ENCODE measurements at regions not wholly inside any gene's neighbourhood (a gene's known extent, or its start where the extent isn't known, plus 50 kb on each side); places are given as distances from the start of the nearest gene placed in this dataset.

DNA sequence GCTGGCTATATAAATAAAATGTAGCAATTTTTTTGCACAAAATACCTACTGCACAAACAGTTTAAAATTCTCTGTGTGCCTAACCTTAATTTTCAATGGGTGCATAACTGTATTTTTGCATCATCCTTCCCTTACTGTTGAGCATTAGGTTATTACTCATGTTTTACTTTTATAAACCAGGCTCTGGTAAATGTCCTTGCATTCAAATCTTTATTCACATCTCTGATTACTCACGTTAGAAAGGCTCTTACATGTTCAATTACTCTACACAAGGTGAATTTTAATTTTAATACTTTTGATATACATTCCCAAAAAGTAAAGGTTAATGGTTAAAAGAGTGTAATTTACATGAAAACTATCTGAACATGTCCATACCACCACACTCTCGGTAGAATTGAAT is 246.1 kb downstream of the PRELID2 start:
- Histone ChIP-seq H3K27me3 (no peaks in the 10 kb centered on the region), H3K27ac (no peak overlapping the region), H3K4me1 (no peaks in the 10 kb centered on the region), H3K4me3 (no peak overlapping the region), H3K9me3 (no peaks in the 10 kb centered on the region), H3K36me3 (no peaks in the 10 kb centered on the region)
- TF ChIP-seq POLR2A (IDR thresholded peaks at IDR 0.05) (no peak), POLR2AphosphoS5 (IDR thresholded peaks at IDR 0.05; ENCODE audit: insufficient read depth in 1 of 2, low read depth in 1 of 2) (no peak)
- TF ChIP-seq, protein P1, sequence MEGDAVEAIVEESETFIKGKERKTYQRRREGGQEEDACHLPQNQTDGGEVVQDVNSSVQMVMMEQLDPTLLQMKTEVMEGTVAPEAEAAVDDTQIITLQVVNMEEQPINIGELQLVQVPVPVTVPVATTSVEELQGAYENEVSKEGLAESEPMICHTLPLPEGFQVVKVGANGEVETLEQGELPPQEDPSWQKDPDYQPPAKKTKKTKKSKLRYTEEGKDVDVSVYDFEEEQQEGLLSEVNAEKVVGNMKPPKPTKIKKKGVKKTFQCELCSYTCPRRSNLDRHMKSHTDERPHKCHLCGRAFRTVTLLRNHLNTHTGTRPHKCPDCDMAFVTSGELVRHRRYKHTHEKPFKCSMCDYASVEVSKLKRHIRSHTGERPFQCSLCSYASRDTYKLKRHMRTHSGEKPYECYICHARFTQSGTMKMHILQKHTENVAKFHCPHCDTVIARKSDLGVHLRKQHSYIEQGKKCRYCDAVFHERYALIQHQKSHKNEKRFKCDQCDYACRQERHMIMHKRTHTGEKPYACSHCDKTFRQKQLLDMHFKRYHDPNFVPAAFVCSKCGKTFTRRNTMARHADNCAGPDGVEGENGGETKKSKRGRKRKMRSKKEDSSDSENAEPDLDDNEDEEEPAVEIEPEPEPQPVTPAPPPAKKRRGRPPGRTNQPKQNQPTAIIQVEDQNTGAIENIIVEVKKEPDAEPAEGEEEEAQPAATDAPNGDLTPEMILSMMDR (IDR thresholded peaks at IDR 0.05) = no peak
- intact Hi-C loops (cut with DNase I) = no loop called here
- no peak for DNase-seq (ENCODE audit: extremely low spot score in 2 of 2)

DNA sequence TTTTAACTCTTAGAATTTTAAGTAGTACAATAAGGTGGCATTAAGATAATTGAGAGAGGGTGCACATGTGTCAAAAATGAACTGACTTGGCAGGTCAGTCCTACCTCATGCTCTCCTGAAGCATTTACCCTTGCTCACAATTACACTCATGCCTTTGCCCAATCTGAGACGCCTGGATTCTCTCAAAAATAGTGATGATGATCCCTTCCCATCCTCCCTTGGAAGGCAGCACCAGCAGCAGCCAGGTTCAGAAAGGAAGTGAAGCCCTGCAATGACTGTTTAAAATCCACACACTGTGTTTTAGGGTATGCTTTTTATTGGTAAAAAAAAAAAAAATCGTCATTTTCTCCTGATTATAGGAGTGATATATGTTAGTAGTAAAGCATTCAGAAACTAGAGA is 246.6 kb downstream of the PRELID2 start:
- H3K9me3 ChIP-seq = no peaks in the 10 kb centered on the region
- DNase-seq (ENCODE audit: extremely low spot score in 2 of 2) = no peak
- TF ChIP-seq POLR2A (IDR thresholded peaks at IDR 0.05) = no peak
- no peak for TF ChIP-seq POLR2AphosphoS5 (IDR thresholded peaks at IDR 0.05; ENCODE audit: insufficient read depth in 1 of 2, low read depth in 1 of 2)
- TF ChIP-seq, protein P1 (IDR thresholded peaks at IDR 0.05) = no peak
- no peaks in the 10 kb centered on the region for H3K4me1 ChIP-seq
- H3K36me3 ChIP-seq = no peaks in the 10 kb centered on the region
- H3K27ac ChIP-seq = no peak overlapping the region
- intact Hi-C loops (cut with DNase I) = no loop called here
- H3K27me3 ChIP-seq = no peaks in the 10 kb centered on the region
- H3K4me3 ChIP-seq = no peak overlapping the region

DNA sequence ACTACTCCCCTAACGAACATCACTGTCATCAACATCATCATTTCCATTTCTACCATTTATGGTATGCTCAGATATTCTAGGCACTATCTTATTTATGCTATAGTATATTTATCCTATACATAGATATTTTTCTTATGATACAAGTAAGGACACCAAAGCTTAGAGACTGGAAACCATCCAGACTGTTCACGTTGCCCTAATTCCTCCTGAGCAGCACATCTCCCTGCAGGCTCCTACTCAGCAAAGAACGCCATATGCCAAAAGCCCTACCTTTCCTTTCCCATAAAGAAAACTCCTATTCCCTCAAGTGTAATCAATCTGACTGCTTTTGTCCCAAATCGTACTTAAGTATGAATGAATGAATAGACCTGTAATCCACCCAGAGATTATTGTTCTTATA is 247.0 kb downstream of the PRELID2 start:
- no peak for DNase-seq (ENCODE audit: extremely low spot score in 2 of 2)
- H3K27me3 ChIP-seq = no peaks in the 10 kb centered on the region
- H3K36me3 ChIP-seq = no peaks in the 10 kb centered on the region
- TF ChIP-seq POLR2A (IDR thresholded peaks at IDR 0.05) (no peak), POLR2AphosphoS5 (IDR thresholded peaks at IDR 0.05; ENCODE audit: insufficient read depth in 1 of 2, low read depth in 1 of 2) (no peak)
- TF ChIP-seq, protein P1 (IDR thresholded peaks at IDR 0.05) = no peak
- H3K9me3 ChIP-seq = no peaks in the 10 kb centered on the region
- no peak overlapping the region for H3K4me3 ChIP-seq
- H3K4me1 ChIP-seq = no peaks in the 10 kb centered on the region
- intact Hi-C loops (cut with DNase I) = no loop called here
- H3K27ac ChIP-seq = no peak overlapping the region

DNA sequence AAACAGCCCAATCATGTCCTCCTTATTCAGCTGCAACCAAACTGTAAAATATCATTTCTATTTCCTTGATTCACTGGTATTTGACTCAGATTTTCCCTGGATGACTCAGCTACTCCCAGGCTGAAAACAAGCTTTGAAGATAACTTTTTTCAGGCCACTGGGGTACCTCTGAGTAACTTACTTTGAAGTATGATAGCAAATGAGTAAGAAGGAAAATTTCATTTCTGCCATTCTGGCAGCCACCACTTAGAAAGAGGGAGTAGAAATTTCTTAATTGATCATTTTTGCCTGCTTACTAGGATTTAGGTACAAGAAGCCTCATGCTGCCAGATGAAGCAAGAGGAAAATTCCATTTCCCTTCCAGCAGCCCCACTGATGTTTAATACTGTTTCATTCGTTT is 247.4 kb downstream of the PRELID2 start:
- Histone ChIP-seq H3K27me3 (no peaks in the 10 kb centered on the region), H3K36me3 (no peaks in the 10 kb centered on the region), H3K27ac (no peak overlapping the region), H3K4me1 (no peaks in the 10 kb centered on the region), H3K4me3 (no peak overlapping the region), H3K9me3 (no peaks in the 10 kb centered on the region)
- DNase-seq (ENCODE audit: extremely low spot score in 2 of 2) = no peak
- intact Hi-C loops (cut with DNase I) = no loop called here
- no peak for TF ChIP-seq POLR2AphosphoS5 (IDR thresholded peaks at IDR 0.05; ENCODE audit: insufficient read depth in 1 of 2, low read depth in 1 of 2)
- TF ChIP-seq, protein P1 (IDR thresholded peaks at IDR 0.05) = no peak
- TF ChIP-seq POLR2A (IDR thresholded peaks at IDR 0.05) = no peak

DNA sequence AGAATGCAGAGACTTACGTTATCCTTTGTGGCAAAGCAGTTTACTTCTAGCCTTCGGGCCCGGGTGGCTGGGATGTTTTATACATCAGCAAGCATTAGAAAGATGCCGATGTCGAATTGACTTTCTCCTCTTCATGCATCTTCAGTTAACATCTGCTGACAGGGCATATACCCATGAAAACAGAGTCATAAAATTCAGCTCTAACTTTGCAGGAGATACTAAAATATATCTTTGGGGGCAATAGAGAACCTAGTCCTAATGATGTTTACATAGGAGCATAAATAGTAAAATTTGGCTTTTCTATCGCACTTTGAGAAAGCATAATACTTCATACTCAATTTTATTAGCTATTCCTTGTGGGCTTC is 247.9 kb downstream of the PRELID2 start:
- Histone ChIP-seq H3K27ac (no peak overlapping the region), H3K4me3 (no peak overlapping the region), H3K36me3 (no peaks in the 10 kb centered on the region), H3K9me3 (no peaks in the 10 kb centered on the region), H3K27me3 (no peaks in the 10 kb centered on the region), H3K4me1 (no peaks in the 10 kb centered on the region)
- TF ChIP-seq, protein P1 (IDR thresholded peaks at IDR 0.05) = no peak
- no peak for TF ChIP-seq POLR2AphosphoS5 (IDR thresholded peaks at IDR 0.05; ENCODE audit: insufficient read depth in 1 of 2, low read depth in 1 of 2)
- no peak for TF ChIP-seq POLR2A (IDR thresholded peaks at IDR 0.05)
- no peak for DNase-seq (ENCODE audit: extremely low spot score in 2 of 2)
- intact Hi-C loops (cut with DNase I) = no loop called here

Data from vagina (tissue), 2 donors.